Ascending aorta (tissue), 2 donors: ENCODE measurements at regions not wholly inside any gene's neighbourhood (a gene's known extent, or its start where the extent isn't known, plus 50 kb on each side); places are given as distances from the start of the nearest gene placed in this dataset.

Source experiments
- DNase-seq, 2 donors: peaks; one replicate each; pipeline ENCODE4 v3.0.0-alpha.2; 2019; ENCODE audit warnings: low spot score in 2 of 2
- H3K27ac ChIP-seq, 2 donors: fragments of 200-600 bp; sonication (generic); one replicate each; pipeline ENCODE4 v1.5.1; 2016 to 2017; ENCODE audit warnings: mild to moderate bottlenecking in 1 of 2
- H3K27me3 ChIP-seq: fragments of 200-600 bp; sonication (generic); one replicate; pipeline ENCODE4 v1.5.1; 2017
- H3K36me3 ChIP-seq, 2 donors: fragments of 200-600 bp; sonication (generic); one replicate each; pipeline ENCODE4 v1.5.1; 2016
- H3K4me1 ChIP-seq, 2 donors: fragments of 200-600 bp; sonication (generic); one replicate each; pipeline ENCODE4 v1.5.1; 2016 to 2017; ENCODE audit warnings: mild to moderate bottlenecking in 1 of 2
- H3K4me3 ChIP-seq, 2 donors: fragments of 200-600 bp; sonication (generic); one replicate each; pipeline ENCODE4 v1.5.1; 2016 to 2017; ENCODE audit warnings: mild to moderate bottlenecking in 1 of 2
- H3K9me3 ChIP-seq, 2 donors: fragments of 200-600 bp; sonication (generic); one replicate each; pipeline ENCODE4 v1.5.1; 2016
- intact Hi-C: fragments of 100-400 bp; cut with DNase I; formaldehyde crosslinking; loops from one replicate; pipeline ENCODE4 v1.15.1; 2023
- TF ChIP-seq, protein P1 (sequence below), 3 experiments: fragments of 200-600 bp in 2 of 3; fragments of 450-650 bp in 1 of 3; sonication (generic) in 2 of 3; IDR thresholded peaks; one replicate each; pipeline ENCODE4 v1.5.1; 2016 to 2019; ENCODE audit warnings: antibody characterized with exemption in 3 of 3, mild to moderate bottlenecking in 1 of 3, moderate library complexity in 1 of 3

DNA sequence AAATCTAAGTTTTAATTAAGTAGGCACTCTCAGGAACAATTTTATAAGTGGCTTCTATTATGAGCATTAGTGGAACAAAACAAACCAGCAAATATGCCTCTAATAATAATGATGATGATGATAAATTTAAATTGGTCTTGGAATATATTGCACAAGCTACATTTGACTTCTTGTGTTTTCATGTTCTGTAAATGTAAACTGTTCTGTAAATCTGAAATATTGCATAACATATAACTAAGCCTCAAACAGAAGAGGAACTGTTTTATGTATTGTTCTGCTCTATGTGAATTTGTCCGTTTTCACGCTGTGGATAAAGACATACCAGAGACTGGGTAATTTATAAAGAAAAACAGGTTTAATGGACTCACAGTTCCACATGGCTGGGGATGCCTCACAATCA is 625.2 kb upstream of the CELF2 start:
- Histone ChIP-seq H3K27ac (no peak overlapping the region), H3K4me1 (no peaks in the 10 kb centered on the region), H3K4me3 (no peak overlapping the region), H3K36me3 (no peaks in the 10 kb centered on the region), H3K27me3 (no peaks in the 10 kb centered on the region), H3K9me3 (no peaks in the 10 kb centered on the region)
- DNase-seq = no peak
- TF ChIP-seq, protein P1, sequence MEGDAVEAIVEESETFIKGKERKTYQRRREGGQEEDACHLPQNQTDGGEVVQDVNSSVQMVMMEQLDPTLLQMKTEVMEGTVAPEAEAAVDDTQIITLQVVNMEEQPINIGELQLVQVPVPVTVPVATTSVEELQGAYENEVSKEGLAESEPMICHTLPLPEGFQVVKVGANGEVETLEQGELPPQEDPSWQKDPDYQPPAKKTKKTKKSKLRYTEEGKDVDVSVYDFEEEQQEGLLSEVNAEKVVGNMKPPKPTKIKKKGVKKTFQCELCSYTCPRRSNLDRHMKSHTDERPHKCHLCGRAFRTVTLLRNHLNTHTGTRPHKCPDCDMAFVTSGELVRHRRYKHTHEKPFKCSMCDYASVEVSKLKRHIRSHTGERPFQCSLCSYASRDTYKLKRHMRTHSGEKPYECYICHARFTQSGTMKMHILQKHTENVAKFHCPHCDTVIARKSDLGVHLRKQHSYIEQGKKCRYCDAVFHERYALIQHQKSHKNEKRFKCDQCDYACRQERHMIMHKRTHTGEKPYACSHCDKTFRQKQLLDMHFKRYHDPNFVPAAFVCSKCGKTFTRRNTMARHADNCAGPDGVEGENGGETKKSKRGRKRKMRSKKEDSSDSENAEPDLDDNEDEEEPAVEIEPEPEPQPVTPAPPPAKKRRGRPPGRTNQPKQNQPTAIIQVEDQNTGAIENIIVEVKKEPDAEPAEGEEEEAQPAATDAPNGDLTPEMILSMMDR (IDR thresholded peaks at IDR 0.05) = no peak
- intact Hi-C loops = no loop called here

DNA sequence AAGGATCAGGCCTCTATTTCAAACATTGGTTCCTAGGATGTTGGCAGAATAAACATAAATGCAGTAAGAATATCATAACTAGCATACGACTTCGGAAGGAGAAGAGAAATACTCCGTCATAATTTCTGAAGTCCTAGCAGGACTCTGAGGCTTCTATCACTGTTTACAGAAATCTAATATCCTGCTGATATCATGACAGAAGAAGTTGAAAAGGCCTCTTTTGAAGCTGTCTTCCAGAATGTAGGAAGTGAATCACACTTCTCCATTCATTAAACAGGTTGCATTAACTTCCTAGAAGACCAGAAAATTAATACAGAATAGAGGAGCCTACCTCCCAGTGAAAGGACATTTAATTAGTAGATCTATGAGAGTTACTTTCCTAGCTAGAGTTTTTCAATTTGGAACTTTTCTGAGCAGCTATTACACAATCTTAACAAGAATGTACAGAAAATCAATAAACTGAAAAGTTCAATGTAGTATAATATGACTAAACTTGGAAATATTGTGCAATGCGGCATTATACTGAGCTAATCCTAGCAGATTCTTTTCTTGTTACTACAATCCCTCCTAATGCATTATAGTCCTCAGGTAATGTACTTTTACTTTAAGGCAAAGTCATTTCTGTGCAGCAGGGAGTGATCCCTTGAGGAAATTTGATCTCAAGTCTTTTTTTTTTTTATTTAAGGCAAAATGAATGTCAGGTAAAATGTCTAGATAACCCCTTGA is 622.6 kb upstream of the CELF2 start:
- no peaks in the 10 kb centered on the region for H3K4me1 ChIP-seq
- H3K9me3 ChIP-seq = no peaks in the 10 kb centered on the region
- TF ChIP-seq, protein P1 (IDR thresholded peaks at IDR 0.05) = no peak
- intact Hi-C loops = no loop called here
- H3K27ac ChIP-seq = no peak overlapping the region
- H3K27me3 ChIP-seq = no peaks in the 10 kb centered on the region
- H3K36me3 ChIP-seq = no peaks in the 10 kb centered on the region
- no peak for DNase-seq
- no peak overlapping the region for H3K4me3 ChIP-seq

DNA sequence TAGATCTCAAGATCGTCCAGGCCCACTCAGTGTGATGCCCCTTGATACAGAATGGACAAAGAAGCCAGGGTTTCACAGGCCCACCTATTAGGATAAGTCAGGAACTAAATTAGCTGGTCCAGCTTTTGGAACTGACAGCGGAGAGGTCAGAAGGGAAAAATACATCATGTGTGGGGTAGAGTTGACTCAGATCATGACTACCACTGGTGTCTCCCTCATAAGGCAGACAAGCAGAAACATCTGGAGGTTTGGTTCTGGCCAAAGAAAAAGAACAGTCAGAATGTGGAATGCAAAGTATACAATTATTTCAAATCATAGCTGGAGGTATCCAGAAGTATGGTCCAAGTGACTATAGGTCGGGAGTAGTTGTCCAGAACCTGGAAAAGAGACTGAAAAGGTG is 621.1 kb upstream of the CELF2 start:
- H3K36me3 ChIP-seq = no peaks in the 10 kb centered on the region
- TF ChIP-seq, protein P1 (IDR thresholded peaks at IDR 0.05) = no peak
- H3K4me3 ChIP-seq = no peak overlapping the region
- H3K27ac ChIP-seq = no peak overlapping the region
- no peaks in the 10 kb centered on the region for H3K4me1 ChIP-seq
- H3K9me3 ChIP-seq = no peaks in the 10 kb centered on the region
- intact Hi-C loops = no loop called here
- no peak for DNase-seq
- H3K27me3 ChIP-seq = no peaks in the 10 kb centered on the region

DNA sequence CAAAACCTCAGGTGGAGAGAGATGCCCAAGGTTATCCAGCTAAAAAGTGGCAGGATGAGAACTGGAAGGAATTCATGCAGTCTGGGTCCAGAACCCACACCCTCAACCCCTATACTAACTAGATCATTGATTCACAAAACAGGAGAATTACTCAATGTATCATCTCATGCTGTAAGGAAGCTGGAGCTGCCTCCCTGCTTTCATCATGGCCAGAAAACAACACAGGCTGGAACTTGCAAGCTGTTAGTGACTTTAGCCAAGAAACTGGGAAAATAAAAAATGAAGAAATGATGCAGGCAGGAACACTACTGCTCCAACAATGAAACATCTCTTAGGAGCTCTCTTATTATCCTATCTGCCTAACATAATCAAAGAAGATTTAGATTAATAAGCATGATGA is 619.8 kb upstream of the CELF2 start:
- TF ChIP-seq, protein P1 (IDR thresholded peaks at IDR 0.05) = no peak

DNA sequence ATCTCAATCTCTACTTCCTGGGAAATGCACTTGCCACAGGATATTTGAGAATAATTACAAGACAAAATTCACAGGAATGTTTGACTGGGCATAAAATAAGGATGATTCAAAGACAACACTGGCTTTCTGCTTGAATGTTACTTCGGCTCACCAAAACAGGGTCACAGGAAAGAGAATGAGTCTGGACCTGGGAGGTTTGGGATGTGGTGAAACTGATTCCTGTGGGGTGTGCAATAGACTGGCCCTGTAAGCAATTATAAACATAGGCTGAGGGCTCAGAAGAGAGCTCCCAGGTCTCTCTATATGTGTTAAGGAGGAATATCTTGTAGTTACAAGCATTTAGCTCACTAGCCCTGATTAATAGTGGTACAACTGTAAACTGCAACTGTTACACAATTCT is 613.9 kb upstream of the CELF2 start:
- H3K27me3 ChIP-seq = no peaks in the 10 kb centered on the region
- H3K36me3 ChIP-seq = no peaks in the 10 kb centered on the region
- TF ChIP-seq, protein P1 (IDR thresholded peaks at IDR 0.05) = no peak
- no peak overlapping the region for H3K27ac ChIP-seq
- H3K4me1 ChIP-seq = no peaks in the 10 kb centered on the region
- H3K4me3 ChIP-seq = no peak overlapping the region
- no peaks in the 10 kb centered on the region for H3K9me3 ChIP-seq
- no peak for DNase-seq
- intact Hi-C loops = no loop called here

More for the DNA sequence above, 619.8 kb upstream of the CELF2 start:
- no peak overlapping the region for H3K27ac ChIP-seq
- no peaks in the 10 kb centered on the region for H3K27me3 ChIP-seq
- no peaks in the 10 kb centered on the region for H3K36me3 ChIP-seq
- intact Hi-C loops = no loop called here
- H3K9me3 ChIP-seq = no peaks in the 10 kb centered on the region
- DNase-seq = no peak
- no peaks in the 10 kb centered on the region for H3K4me1 ChIP-seq
- H3K4me3 ChIP-seq = no peak overlapping the region

DNA sequence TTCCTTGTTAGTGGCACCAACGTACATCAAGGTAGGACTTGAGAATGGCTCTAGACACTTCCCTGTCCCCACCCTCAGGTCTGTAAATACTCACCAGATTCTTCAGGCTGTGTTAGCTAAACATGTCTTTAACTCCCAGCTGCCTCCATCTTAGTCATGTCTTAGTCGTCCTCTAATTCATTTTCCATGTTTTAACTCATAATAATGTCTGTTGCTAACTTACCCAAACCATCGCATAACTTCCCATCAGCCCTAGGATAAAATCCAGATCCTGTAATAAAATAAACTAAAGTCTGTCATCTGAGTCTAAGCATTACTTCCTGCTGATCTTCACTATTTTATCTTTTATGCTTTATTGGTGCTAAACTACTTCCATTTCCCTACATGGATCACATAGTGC is 600.0 kb upstream of the CELF2 start:
- Histone ChIP-seq H3K27ac (no peak overlapping the region), H3K4me3 (no peak overlapping the region), H3K9me3 (no peaks in the 10 kb centered on the region), H3K4me1 (no peaks in the 10 kb centered on the region), H3K27me3 (no peaks in the 10 kb centered on the region), H3K36me3 (no peaks in the 10 kb centered on the region)
- intact Hi-C loops = no loop called here
- TF ChIP-seq, protein P1 (IDR thresholded peaks at IDR 0.05) = no peak
- no peak for DNase-seq
